ENCODE measurements at regions not wholly inside any gene's neighbourhood (a gene's known extent, or its start where the extent isn't known, plus 50 kb on each side); places are given as distances from the start of the nearest gene placed in this dataset.

- FAIRE-seq (no peak), DNase-seq (ENCODE audit: low read depth) (no peak)
- H3K27me3 ChIP-seq (ENCODE audit: control insufficient read depth, insufficient read depth, low read length) = no peaks in the 10 kb centered on the region
- no peak overlapping the region for H3K4me3 ChIP-seq (ENCODE audit: low read depth, low read length)
- TF ChIP-seq, protein P1, sequence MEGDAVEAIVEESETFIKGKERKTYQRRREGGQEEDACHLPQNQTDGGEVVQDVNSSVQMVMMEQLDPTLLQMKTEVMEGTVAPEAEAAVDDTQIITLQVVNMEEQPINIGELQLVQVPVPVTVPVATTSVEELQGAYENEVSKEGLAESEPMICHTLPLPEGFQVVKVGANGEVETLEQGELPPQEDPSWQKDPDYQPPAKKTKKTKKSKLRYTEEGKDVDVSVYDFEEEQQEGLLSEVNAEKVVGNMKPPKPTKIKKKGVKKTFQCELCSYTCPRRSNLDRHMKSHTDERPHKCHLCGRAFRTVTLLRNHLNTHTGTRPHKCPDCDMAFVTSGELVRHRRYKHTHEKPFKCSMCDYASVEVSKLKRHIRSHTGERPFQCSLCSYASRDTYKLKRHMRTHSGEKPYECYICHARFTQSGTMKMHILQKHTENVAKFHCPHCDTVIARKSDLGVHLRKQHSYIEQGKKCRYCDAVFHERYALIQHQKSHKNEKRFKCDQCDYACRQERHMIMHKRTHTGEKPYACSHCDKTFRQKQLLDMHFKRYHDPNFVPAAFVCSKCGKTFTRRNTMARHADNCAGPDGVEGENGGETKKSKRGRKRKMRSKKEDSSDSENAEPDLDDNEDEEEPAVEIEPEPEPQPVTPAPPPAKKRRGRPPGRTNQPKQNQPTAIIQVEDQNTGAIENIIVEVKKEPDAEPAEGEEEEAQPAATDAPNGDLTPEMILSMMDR (IDR thresholded peaks at IDR 0.05; ENCODE audit: insufficient read depth, low read length, severe bottlenecking) = no peak
- H3K36me3 ChIP-seq (ENCODE audit: control insufficient read depth, insufficient read depth, low read length) = no peaks in the 10 kb centered on the region
Measured at GRCh38 chr21:28731700-28732321, 260.9 kb downstream of the LTN1 start.

GRCh38 chr21:28729887-28730286 lies 262.8 kb downstream of the LTN1 start:
- no peaks in the 10 kb centered on the region for H3K36me3 ChIP-seq (ENCODE audit: control insufficient read depth, insufficient read depth, low read length)
- TF ChIP-seq, protein P1 (IDR thresholded peaks at IDR 0.05; ENCODE audit: insufficient read depth, low read length, severe bottlenecking) = no peak
- FAIRE-seq (no peak), DNase-seq (ENCODE audit: low read depth) (no peak)
- no peak overlapping the region for H3K4me3 ChIP-seq (ENCODE audit: low read depth, low read length)
- H3K27me3 ChIP-seq (ENCODE audit: control insufficient read depth, insufficient read depth, low read length) = no peaks in the 10 kb centered on the region

- DNase-seq (ENCODE audit: low read depth) = no peak
- Histone ChIP-seq H3K4me3 (ENCODE audit: low read depth, low read length) (no peak overlapping the region), H3K36me3 (ENCODE audit: control insufficient read depth, insufficient read depth, low read length) (no peaks in the 10 kb centered on the region), H3K27me3 (ENCODE audit: control insufficient read depth, insufficient read depth, low read length) (no peaks in the 10 kb centered on the region)
- no peak for FAIRE-seq
- TF ChIP-seq, protein P1 (IDR thresholded peaks at IDR 0.05; ENCODE audit: insufficient read depth, low read length, severe bottlenecking) = no peak
Measured at GRCh38 chr21:28727809-28728208, 264.9 kb downstream of the LTN1 start.

GRCh38 chr21:28725396-28725795 lies 267.3 kb downstream of the LTN1 start:
- Histone ChIP-seq H3K4me3 (ENCODE audit: low read depth, low read length) (no peak overlapping the region), H3K36me3 (ENCODE audit: control insufficient read depth, insufficient read depth, low read length) (no peaks in the 10 kb centered on the region), H3K27me3 (ENCODE audit: control insufficient read depth, insufficient read depth, low read length) (no peaks in the 10 kb centered on the region)
- TF ChIP-seq, protein P1 (IDR thresholded peaks at IDR 0.05; ENCODE audit: insufficient read depth, low read length, severe bottlenecking) = no peak
- FAIRE-seq (no peak), DNase-seq (ENCODE audit: low read depth) (peak; percentile 72)

DNA sequence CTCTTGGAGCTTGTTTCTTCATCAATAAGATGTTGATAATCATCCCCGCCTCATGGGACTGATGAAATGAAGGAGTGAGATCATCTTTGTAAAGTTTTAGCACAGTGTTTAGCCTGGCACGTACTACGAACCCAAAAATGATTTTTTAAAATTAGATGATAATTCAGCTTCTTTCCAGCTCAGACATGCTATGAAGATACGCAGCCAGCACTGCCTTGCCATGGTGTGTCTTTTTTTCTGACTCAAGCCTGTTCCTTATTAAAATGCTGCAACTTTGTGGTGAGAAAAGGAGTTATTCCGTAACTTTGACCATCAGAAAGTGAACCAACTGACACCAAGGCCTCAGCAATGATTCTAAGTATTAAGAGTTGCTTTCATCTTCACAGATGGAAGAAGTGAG lies 269.0 kb downstream of the LTN1 start:
- Histone ChIP-seq H3K4me3 (ENCODE audit: low read depth, low read length) (no peak overlapping the region), H3K36me3 (ENCODE audit: control insufficient read depth, insufficient read depth, low read length) (no peaks in the 10 kb centered on the region), H3K27me3 (ENCODE audit: control insufficient read depth, insufficient read depth, low read length) (no peaks in the 10 kb centered on the region)
- DNase-seq (ENCODE audit: low read depth) (no peak), FAIRE-seq (no peak)
- TF ChIP-seq, protein P1 (IDR thresholded peaks at IDR 0.05; ENCODE audit: insufficient read depth, low read length, severe bottlenecking) = no peak

DNA sequence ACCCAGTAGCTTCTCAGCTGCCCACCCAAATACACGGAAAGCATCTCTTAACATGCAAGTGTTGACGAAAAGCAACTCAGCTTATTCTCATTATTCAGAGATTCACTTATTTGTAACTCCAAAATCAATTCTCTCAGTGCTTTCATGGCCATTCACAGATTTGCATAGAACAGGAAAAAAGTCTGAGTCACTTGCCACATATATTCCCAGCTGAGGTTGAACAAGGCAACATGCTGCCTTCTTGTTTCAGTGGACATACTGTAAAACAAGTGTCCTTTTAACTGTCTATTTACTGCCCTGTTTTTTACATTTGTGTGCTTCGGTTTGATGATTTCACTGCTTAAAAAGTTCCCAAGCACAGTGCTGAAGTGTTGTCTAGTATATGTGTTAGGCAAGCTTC lies 273.0 kb downstream of the LTN1 start:
- FAIRE-seq (no peak), DNase-seq (ENCODE audit: low read depth) (no peak)
- TF ChIP-seq, protein P1 (IDR thresholded peaks at IDR 0.05; ENCODE audit: insufficient read depth, low read length, severe bottlenecking) = no peak
- H3K4me3 ChIP-seq (ENCODE audit: low read depth, low read length) = no peak overlapping the region
- no peaks in the 10 kb centered on the region for H3K36me3 ChIP-seq (ENCODE audit: control insufficient read depth, insufficient read depth, low read length)
- H3K27me3 ChIP-seq (ENCODE audit: control insufficient read depth, insufficient read depth, low read length) = no peaks in the 10 kb centered on the region
